ENCODE measurements at regions not wholly inside any gene's neighbourhood (a gene's known extent, or its start where the extent isn't known, plus 50 kb on each side); places are given as distances from the start of the nearest gene placed in this dataset.

DNA sequence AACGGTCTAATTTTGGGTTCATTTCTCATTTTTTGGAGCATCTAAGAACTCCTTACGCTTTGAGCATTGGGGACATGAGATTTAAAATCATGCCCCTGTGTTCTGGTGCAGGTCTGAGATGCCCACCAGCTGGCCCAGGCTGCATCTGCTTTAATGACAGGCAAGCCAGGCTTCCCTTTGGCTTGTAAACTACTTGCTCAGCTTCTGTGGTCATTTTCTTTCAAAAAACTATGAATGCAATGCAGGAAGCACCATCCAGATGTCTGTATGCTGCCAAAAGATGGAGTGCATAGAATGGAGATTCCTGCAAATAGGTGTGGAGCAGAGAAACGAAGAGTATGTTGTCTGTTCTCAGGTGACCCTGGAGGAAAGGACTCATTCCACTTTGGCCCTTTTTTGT lies 399.9 kb upstream of the ADAMTSL1 start:
- peak; percentile 51 for DNase-seq (ENCODE audit: low read depth)

DNA sequence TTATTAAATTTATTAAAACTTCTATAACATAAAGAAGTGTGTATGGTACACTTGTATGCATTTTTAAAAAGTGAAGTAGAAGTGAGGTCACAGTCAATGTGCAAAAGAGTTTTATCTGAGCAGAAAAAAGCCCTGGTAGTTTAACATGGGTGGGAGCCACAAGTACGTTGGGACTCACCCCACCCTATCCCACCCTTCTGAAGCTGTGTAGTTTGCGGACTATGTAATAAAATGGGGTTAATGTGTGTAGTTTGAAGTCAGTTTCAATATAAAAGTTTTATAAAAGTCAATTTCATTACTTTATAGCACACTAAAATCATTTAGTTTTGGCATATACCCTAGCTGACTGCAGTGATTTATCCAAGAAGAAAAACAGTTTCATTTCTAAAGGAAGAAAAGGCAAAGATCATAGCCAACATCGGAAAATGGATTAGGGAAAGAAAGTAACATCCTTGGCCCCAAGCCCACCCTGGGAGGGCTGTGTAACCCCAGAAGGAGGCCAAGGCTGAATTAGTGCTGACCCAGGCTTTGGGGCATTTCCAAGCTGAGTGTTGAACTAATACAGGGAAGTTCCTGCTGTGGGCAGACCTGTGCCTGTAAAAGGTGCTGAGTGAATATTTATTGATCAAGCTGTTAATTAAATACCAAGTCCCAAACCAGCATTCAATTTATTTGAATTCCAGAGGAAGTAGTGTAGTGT lies 398.6 kb upstream of the ADAMTSL1 start:
- DNase-seq (ENCODE audit: low read depth): no peak

DNA sequence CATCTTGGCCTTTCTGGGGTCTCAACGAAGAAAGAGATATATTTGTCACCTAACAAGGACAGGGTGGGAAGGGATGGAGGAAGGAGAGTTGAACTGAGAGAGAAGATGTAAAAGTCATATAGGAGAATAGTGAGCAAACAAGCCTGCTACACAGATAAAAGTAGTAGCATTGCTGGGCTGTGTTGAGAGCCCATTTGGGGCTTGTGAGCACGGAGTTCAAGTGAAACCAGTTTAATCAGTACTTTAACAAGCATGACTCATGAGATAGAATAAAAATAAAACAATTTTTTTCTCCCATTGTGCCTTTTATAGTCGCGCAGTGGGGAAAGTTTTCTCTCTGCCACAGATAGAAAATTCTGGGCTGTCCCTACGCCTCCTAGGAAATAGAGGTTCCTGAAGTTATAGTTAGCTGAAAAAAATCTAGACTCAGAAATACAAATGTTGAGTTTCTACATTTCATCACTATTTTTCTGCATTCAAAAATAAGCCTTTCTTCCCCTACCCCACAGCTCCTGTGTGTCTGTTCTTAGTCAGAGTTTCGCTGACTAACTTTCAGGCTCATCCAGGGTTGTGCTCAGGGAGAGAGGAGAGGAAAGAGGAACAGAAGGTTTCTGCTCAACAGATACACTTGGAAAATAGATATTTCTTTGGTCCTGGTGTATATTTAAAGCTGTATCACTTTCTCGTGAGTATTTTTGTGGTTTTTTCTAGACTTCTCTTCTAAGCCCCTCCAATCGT lies 395.8 kb upstream of the ADAMTSL1 start:
- DNase-seq (ENCODE audit: low read depth): no peak

DNA sequence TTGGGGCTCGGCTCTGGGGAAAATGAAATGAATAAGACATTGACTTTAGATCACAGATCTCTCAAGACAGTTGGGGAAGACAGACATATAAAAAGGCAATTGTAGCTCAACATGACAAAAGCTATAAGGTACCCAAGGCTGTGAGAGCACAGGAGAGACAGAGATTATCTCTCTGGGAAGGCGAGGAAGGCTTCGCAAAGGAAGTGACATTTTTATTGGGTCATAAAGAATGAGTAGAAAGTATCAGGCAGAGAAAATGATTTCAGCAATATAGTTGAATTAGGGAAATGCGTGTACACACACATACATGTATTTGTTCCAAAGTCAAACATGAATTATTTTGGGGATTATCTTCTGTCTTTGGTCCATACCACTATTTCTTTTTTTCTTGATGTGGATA lies 381.8 kb upstream of the ADAMTSL1 start:
- no peak for DNase-seq (ENCODE audit: low read depth)

DNA sequence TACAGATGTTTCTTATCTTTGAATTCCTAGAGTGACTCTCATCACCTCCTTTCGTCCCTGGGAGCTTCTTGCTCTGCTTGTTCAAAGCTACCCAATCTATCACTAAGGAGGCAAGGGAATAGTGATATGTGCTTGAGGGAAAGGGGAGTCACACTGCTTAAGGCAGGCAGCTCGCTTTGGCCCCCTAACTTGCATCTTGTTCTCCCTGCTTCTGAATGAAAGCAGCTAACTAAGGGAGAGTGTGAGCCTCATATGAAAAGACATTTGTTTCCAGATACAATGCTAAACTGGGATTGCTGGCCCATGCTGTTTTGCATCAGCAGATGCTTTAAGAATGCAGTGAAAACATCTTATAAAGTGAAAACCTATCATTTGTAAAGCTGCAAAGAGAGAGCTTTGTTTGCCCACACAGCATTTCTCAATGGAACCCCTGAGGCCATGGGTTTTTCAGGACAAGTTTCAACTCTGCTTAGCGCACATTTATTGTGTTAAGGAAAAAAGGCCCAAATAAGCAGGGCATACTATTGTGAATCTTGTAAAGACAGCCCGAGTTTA lies 367.9 kb upstream of the ADAMTSL1 start:
- no peak for DNase-seq (ENCODE audit: low read depth)

DNA sequence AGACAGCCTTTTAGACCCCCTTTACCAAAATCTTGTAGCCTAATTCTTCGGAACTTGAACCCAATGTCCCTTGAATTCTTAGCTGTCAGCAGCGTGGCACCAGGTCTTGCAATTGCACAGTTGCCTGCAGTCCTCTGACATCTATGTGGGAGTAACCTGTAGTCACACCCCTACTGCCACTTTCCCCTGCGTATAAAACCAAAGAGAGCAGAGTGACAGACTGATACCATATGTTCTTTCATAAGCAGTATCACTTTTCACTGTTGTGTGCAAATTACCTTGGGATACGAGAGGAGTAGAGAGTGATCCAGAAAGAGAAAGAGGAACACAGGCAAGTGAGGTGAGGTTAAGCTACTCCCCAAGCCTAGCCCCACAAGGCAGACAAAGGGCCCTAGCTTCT lies 364.3 kb upstream of the ADAMTSL1 start:
- DNase-seq (ENCODE audit: low read depth): no peak

DNA sequence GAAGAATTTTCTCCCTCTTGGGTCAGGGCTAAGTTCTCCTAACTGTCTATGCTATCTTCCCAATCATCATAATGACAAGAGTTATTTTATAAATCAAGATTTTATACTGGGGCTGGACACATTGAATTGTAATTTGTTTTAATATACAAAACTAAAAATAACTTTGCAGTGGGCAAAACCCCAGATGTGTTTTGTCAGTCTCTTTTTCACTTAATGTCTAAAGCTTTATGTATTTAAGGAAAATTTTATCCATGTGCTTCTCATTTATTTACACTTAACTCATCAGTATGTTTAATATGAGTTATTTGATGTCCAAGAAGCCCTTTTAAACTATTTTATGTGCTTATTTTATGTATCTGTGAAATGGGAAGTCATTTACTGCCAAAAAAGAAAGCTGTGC lies 362.8 kb upstream of the ADAMTSL1 start:
- DNase-seq (ENCODE audit: low read depth): no peak

DNA sequence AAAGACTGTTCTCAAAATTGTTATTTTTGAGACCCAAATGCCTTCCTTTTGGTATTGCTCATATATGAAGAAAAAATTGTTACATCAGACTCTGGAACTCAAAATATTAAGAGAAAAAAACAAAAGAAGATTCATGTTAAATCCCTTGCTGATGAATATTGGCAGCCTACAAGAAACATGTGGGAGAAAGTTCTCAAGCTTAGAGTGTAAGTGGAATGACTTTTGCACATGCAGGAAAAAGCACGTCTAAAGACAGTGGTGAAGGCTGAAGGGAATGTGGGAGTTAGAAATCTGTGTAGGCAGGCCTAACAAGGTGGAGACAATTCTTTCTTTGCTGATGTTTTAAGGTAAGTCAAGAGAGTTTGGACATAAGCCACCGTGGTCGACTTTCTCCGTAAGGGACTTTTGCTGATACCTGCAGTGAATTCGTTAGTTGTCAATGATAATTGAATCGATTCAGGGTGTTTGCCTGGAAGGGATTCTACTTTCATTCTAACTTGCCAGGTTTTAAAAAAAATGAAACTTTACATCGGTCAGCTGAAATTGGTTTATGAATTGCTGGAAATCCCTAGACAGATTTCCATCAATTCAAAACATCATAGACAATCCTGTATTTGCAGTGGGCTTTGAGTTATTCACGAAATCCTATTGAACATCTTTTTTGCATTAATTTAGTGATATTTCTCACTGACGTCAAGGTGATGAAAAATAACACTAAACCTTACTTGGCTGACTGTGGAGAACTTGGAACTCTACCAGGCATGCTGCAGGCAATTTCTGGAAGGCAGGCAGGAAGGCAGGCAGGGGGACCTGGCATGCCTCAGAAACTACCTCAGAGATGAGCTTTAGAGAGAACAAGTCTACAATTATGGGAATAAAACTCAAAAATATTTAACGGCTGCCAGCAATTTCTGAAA lies 359.1 kb upstream of the ADAMTSL1 start:
- DNase-seq (ENCODE audit: low read depth): peak; percentile 3

DNA sequence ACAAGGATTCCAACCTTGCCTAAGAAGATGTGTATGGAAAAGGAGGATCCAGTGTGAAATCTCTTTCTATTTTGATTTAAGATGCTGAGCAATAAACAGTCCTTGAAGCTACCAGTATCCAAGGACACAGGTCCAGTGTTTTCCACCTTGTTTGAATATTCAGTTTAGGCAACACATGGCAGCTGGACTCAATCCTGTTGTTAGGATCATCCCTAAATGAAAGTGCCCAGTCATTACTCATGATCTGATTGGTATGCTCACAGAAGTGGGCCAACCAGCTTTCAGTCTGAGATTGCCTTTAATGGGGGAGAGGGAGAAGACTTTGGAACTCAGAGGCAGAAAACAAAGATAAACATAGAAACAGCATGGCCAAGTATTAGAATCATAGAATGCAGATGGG lies 355.7 kb upstream of the ADAMTSL1 start:
- no peak for DNase-seq (ENCODE audit: low read depth)

DNA sequence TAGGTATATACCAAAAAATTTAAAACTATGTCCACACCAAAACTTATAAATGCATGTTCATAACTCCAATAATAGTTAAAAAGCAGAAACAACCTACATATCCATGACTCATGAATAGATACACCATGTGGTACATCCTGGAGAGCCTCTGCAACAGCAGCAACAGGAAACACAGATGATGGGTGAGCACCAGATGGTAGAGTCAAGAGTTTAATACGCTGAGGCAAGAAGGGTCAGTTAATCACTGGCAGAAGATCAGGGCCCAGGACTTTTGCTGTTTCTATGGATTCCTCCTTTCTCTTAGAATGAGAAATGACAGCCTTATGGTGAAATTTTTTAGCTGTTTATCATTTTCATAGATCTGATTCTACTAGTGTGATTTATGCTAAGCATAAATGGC lies 351.8 kb upstream of the ADAMTSL1 start:
- DNase-seq (ENCODE audit: low read depth): peak; percentile 14

DNA sequence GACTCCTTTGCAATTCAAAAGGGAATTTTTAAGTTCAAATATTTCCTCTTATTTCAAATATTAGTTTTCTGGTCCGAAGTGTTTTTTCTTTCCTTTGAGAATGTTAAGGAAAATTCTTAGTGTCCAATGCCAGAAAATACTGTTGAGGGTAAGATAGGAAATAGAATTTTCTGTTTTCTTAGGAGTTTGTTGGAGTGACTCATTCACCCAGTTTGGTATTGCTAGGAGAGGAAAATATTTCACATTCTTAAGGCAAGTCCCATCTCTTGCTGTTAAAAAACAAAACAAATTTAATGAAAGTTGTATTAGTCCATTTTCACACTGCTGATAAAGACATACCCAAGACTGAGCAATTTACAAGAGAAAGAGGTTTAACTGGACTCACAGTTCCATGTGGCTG lies 349.2 kb upstream of the ADAMTSL1 start:
- peak; percentile 56 for DNase-seq (ENCODE audit: low read depth)

DNA sequence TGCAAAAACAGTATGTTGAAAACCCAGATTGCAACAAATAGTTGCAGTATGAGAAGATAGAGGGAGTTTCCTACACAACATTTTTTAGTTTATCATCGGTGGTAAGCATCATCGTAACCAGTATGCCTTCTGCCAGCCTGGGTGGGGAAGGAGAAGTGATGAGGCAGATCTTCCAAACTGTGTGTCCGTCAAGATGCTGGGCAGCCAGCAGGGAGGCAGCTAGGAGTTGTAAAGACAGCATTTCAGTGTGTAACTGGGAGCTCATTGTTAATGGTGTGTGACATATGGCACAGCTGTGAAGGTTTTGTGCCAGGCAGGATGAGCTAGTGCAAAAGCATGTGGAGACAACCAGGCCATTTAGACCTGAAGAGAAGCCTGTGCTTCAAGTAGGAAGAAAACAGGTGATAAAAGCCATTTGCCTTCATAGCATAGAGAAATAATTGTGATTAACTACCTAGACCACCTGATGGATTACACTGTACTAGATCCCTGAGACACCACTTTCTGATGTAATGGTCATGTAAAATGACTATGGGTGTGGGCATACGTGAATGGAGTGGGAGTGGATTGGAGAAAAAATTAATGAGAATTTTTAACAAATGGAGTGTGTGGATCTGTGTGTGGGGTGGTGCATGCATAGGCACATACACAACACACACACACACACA lies 347.0 kb upstream of the ADAMTSL1 start:
- DNase-seq (ENCODE audit: low read depth): peak; percentile 1

DNA sequence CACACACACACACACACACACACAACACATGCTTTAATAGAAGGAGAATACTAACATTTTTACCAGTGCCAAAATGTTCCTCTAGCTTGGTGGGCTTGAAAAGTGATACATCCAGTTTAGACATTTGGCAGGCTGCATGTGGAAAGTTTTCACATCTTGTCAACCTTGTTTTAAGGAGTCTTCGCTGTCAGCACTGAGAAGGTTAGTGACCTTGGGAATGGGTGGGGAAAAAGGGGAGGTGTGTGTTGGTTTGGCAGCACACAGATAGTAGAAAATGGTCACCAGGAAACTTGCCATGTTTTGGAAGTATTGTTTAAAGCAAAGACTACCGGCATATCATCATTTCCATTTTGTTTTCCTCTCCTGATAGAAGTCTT lies 346.5 kb upstream of the ADAMTSL1 start:
- no peak for DNase-seq (ENCODE audit: low read depth)

DNA sequence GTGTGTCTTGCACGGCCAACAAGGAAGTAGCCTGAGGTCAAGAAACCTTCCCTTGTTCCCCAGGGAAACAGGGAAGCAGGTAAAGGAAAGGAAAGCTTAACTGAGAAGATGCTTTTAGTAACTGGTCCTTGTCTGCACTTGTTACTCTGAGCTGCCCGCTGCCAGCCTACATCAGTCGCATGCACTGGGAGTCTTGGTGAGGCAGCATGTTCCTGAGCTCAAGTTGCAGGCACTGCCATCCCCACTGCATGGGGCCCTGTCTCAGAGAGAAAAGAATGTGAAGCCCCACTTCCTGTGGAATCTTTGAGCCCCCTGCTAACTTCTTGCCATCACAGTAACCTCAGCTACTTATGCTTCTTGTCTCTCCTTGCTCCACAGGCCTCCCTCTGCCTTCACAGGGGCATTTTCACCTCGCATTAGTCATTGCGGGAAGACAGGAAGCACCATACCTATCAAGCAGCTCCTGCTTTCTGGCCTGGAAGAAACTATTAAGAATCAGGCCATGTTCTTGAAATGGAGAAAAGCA lies 344.1 kb upstream of the ADAMTSL1 start:
- no peak for DNase-seq (ENCODE audit: low read depth)

DNA sequence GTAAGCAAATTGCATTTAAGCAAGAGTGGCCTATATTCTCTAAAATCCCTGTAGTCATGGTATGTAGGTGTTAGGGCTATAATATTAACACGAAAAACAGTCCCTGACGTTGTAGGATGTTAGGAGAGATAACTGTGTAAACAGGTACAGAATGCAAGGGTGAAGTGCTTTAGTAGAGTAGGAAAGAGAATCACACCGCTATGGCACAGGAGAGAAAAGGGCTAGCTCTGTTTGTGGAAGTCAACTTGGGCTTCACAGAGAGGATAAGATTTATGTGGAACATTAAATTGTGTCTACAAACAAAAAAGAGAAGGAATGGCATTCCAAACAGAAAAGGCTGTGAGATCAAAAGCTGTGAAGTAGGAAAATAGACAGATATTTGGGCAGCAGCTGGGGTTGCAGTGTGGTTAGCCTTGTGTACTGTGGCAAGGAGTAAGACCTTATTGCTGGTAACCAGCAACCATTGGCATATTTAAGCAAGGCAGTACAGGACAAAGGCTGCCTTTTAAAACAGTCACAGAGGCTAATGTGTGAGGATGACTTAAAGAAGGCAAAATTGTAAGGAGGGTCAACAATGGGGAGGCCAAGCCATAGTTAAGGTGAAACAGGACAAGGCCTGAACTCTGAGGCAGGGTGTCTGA lies 337.5 kb upstream of the ADAMTSL1 start:
- no peak for DNase-seq (ENCODE audit: low read depth)

DNA sequence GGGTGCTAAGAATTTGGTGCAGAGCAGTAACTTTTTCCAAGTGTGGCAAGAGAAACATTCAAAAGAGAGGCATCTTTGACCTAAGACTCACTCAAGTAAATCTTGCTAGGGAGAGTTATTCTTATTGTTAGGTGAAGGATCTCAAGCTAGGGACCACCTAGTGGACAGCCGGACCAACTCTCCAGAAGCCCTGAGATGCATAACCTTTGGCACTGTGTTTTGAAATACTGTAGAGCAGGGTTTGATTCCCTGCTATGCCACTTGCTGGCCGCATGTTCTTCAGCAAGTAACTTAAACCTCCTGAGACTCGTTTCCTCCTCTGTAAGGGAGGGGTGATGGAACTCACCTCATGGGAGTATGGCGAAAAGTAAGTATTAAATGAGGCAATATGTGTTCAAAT lies 336.1 kb upstream of the ADAMTSL1 start:
- DNase-seq (ENCODE audit: low read depth): no peak

DNA sequence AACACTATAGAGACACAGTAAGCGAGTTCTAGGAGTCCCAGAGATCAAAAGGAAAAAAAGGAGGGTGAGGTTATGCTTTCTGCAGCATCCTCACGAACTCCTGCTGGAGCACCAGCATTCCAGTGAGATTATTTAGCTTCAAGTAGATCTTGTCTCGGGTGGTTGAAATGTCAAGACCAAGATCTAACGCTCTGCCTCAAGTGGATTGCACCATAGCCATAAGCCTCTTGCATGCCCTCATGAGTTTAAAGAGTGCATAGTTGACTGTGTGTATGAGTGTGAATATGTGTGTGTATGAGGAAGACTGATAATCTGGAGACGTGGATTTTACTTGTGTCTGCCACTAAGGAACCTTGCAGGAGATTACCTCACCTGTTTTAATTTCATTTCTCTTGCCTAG lies 335.3 kb upstream of the ADAMTSL1 start:
- no peak for DNase-seq (ENCODE audit: low read depth)

DNA sequence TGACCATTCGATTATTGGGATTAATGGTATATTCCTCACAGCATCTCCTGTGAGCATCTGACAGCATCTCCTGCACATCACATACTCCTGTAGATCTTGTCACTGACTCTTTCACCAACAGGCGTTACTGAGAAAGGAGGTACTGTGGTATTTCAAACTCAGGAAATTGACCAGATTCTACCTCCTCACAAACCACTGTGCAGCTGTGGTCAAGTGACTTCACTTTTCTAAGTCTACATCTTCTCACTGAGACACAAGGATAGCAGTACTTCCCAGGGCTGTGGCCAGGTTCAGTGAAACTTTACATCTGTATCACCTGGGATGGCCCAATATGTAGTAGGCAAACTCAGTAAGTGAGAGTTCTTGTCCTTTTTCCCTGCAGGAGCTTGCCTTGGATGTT lies 332.3 kb upstream of the ADAMTSL1 start:
- no peak for DNase-seq (ENCODE audit: low read depth)

DNA sequence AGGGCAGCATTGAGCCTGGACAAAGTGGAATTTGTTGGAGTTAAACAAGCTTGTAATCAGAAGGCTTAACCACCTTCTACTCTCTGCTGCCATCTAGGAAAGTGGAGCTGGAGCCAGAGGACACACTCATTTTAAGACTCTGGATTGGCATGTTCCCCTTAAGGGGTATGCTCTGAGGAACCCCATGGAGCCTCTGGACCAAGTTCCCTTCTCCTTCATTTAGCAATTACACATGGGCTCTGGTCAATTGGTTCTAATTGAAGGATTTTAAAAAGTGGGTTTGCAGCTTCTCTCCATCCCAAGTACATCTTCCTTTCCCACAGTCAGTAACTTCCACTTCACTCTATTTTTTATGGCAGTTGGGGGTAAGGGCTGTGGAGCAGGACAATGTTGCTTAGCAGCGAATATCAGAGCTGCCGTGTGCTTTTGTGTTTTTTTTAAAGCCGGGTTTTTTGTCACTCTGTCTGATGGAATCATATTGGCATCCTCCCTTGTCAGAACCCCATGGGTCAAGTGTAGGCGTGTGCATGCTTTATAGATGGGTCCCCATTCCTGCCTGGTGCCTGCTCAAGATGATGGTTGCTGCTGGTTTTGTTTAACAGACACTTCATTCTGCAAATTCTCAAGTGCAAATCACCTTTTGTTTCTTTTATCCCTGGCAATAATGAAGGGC lies 330.7 kb upstream of the ADAMTSL1 start:
- DNase-seq (ENCODE audit: low read depth): peak; percentile 8

DNA sequence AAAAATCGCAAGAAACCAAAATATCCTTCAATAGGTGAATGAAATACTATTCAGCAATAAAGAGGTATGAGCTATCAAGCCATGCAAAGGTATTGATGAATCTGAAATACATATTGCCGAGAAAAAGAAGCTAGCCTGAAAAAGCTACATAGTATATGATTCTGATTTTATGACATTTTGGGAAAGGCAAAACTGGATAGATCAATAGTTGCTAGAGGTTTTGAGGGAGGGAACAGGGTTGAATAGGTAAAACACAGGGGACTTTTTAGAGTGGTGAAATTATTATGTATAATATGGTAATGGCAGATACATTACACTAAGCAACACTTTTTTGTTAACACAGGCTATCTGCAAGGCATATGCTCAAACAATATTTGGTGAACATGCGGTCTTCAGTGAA lies 327.6 kb upstream of the ADAMTSL1 start:
- DNase-seq (ENCODE audit: low read depth): no peak
